Naive B cell (primary cell): ENCODE measurements at regions not wholly inside any gene's neighbourhood (a gene's known extent, or its start where the extent isn't known, plus 50 kb on each side); places are given as distances from the start of the nearest gene placed in this dataset.

ENCODE experiments used
- ATAC-seq, 2 donors: fragments of 150-1000 bp; cut with Tn5 transposase; 2 replicates each; pipeline ENCODE4 v1.10.0; 2021; ENCODE audit warnings: low read depth in 2 of 2, mild to moderate bottlenecking in 2 of 2, moderate library complexity in 2 of 2
- DNase-seq: peaks from one replicate; pipeline ENCODE4 v3.0.0; 2022
- H3K27ac Mint-ChIP-seq, 6 donors: one replicate each; pipeline ENCODE4 v1.8.0; 2020 to 2022; ENCODE audit warnings: mild to moderate bottlenecking in 6 of 6, mixed read lengths in 6 of 6, moderate library complexity in 5 of 6, inconsistent platforms in 2 of 6
- H3K27me3 Mint-ChIP-seq, 3 donors: one replicate each; pipeline ENCODE4 v1.8.0; 2021 to 2022; ENCODE audit warnings: mixed read lengths in 3 of 3, mild to moderate bottlenecking in 1 of 3
- H3K36me3 Mint-ChIP-seq, 2 donors: one replicate each; pipeline ENCODE4 v1.8.0; 2020 to 2022; ENCODE audit warnings: mixed read lengths in 2 of 2, inconsistent platforms in 1 of 2, mild to moderate bottlenecking in 1 of 2
- H3K4me1 Mint-ChIP-seq, 3 donors: one replicate each; pipeline ENCODE4 v1.8.0; 2020 to 2022; ENCODE audit warnings: mixed read lengths in 3 of 3, inconsistent platforms in 1 of 3, mild to moderate bottlenecking in 1 of 3, moderate library complexity in 1 of 3
- H3K4me3 Mint-ChIP-seq, 8 donors: one replicate each; pipeline ENCODE4 v1.8.0; 2020 to 2022; ENCODE audit warnings: mild to moderate bottlenecking in 8 of 8, mixed read lengths in 8 of 8, moderate library complexity in 8 of 8, inconsistent platforms in 2 of 8
- H3K9me3 Mint-ChIP-seq, 7 donors: one replicate each; pipeline ENCODE4 v1.8.0; 2020 to 2022; ENCODE audit warnings: mixed read lengths in 7 of 7, mild to moderate bottlenecking in 5 of 7, inconsistent platforms in 2 of 7, moderate library complexity in 1 of 7

- Mint-ChIP-seq H3K4me3 (no peak overlapping the region), H3K27ac (no peak overlapping the region), H3K27me3 (no peaks in the 10 kb centered on the region), H3K36me3 (no peaks in the 10 kb centered on the region), H3K4me1 (no peaks in the 10 kb centered on the region), H3K9me3 (peaks cover 0 to 20% (median 2%) of the 10 kb centered on the region in 7 donors)
- ATAC-seq (no peak), DNase-seq (no peak)
Measured at GRCh38 chr14:87102811-87103378, 890.1 kb downstream of the GALC start.

DNA sequence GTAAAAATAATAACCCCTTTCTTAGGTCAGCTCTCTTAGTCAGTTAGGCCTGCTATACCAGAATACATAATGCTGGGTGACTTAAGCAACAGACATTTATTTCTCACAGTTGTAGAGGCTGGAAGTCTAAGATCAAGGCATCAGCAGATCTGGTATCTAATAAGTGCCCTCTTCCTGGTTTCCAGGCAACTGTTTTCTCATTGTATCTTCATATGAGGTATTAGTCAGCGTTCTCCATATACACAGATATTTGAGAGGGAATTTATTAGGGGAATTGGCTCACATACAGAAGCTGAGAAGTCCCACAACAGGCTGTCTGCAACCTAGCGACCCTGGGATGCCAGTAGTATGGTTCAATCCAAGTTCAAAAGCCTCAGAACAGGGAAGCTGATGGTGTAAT is 896.0 kb downstream of the GALC start:
- H3K27me3 Mint-ChIP-seq: no peaks in the 10 kb centered on the region
- no peaks in the 10 kb centered on the region for H3K4me1 Mint-ChIP-seq
- ATAC-seq: no peak
- DNase-seq: no peak
- no peaks in the 10 kb centered on the region for H3K36me3 Mint-ChIP-seq
- H3K27ac Mint-ChIP-seq: no peak overlapping the region
- peaks cover 2 to 12% (median 6%) of the 10 kb centered on the region in 7 donors for H3K9me3 Mint-ChIP-seq
- no peak overlapping the region for H3K4me3 Mint-ChIP-seq

DNA sequence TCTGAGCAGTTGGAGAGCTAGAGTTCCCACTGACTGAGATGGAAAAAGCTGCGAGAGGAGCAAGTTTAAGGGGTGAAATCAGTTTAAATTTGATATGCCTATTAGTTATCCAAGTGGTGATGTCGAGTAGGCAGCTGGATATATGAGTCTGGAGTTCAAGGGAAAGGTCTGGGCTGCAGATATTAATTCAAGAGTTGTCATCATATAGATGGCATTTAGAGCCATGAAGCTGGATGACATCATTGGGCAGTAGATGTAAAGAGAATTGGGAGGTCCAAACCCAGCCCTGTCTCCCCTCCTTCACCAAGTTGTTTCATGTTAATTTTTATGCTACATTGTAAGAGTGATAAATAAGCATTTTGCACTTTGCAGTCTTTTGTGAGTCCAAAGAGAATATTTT is 898.1 kb downstream of the GALC start:
- Mint-ChIP-seq H3K4me3 (no peak overlapping the region), H3K9me3 (peaks cover 2 to 9% (median 4%) of the 10 kb centered on the region in 7 donors), H3K27ac (no peak overlapping the region), H3K36me3 (no peaks in the 10 kb centered on the region), H3K27me3 (no peaks in the 10 kb centered on the region), H3K4me1 (no peaks in the 10 kb centered on the region)
- DNase-seq (no peak), ATAC-seq (no peak)

DNA sequence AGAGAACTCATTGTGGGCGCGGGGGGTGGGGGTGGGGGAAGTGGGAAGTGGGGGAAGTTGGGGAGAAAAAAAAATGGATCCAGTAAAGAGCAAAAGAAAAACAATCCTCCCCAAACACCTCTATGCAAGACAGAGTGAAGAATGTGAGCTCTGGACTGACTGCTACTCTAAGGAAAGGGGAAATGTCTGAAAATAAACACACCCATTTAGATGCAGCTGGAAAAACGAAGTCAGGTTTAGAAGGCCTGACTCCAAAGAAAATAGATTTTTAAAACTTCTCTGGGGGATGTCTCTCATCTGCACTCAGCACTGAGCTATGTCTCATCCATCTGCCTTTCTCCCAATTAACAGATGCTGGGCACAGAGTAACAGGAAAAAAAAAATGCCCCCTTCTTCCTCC is 904.4 kb downstream of the GALC start:
- H3K9me3 Mint-ChIP-seq: peaks cover 0 to 13% (median 3%) of the 10 kb centered on the region in 7 donors
- ATAC-seq (no peak), DNase-seq (no peak)
- H3K27ac Mint-ChIP-seq: no peak overlapping the region
- no peaks in the 10 kb centered on the region for H3K27me3 Mint-ChIP-seq
- no peaks in the 10 kb centered on the region for H3K36me3 Mint-ChIP-seq
- H3K4me1 Mint-ChIP-seq: no peaks in the 10 kb centered on the region
- H3K4me3 Mint-ChIP-seq: no peak overlapping the region

DNA sequence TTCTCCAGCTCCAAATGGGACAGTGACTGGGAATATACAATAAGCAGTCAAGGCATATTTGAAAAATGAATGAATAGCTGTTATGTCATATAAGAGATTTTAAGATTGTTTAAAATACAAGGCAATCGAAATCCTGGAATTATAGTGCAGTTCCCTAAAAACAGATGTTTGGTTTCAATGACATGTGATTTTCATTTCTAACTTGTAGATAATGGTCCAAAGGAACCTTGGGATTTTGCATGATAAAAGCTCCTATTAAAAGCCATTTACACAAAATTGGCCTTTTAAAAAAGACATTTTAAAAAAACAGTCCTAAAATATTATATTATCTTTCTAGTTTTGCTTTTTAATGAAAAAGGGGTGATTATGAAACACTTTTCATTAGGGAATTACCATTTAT is 905.1 kb downstream of the GALC start:
- DNase-seq (no peak), ATAC-seq (no peak)
- Mint-ChIP-seq H3K36me3 (no peaks in the 10 kb centered on the region), H3K27me3 (no peaks in the 10 kb centered on the region), H3K4me3 (no peak overlapping the region), H3K27ac (no peak overlapping the region), H3K4me1 (no peaks in the 10 kb centered on the region), H3K9me3 (peaks cover 0 to 13% (median 3%) of the 10 kb centered on the region in 7 donors)

- ATAC-seq (no peak), DNase-seq (no peak)
- H3K4me1 Mint-ChIP-seq: no peaks in the 10 kb centered on the region
- H3K36me3 Mint-ChIP-seq: no peaks in the 10 kb centered on the region
- H3K27me3 Mint-ChIP-seq: no peaks in the 10 kb centered on the region
- no peak overlapping the region for H3K4me3 Mint-ChIP-seq
- H3K9me3 Mint-ChIP-seq: peaks cover 0 to 16% (median 3%) of the 10 kb centered on the region in 7 donors
- H3K27ac Mint-ChIP-seq: no peak overlapping the region
Measured at GRCh38 chr14:87084908-87085307, 908.1 kb downstream of the GALC start.

DNA sequence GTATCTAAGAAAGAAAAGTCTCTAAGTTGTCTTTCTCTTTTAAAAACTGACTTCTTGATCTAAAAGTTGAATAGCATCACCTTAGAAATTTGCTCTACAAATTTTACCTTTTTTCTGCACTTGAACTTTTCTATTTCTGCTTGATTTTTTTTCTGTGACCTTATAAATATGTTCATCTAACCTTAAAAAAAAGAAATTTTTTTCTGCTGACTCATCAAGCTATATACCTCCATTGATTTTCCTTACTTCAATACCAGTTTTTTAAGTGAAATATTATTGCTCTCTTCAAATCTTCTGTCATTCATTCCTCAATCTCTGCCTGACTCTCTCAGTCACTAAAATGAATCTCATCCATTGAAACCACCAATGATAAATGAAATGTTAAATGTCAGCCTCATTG is 910.1 kb downstream of the GALC start:
- Mint-ChIP-seq H3K4me1 (no peaks in the 10 kb centered on the region), H3K9me3 (peaks cover 0 to 21% (median 3%) of the 10 kb centered on the region in 7 donors), H3K36me3 (no peaks in the 10 kb centered on the region), H3K4me3 (no peak overlapping the region), H3K27ac (no peak overlapping the region), H3K27me3 (no peaks in the 10 kb centered on the region)
- no peak for ATAC-seq
- no peak for DNase-seq

DNA sequence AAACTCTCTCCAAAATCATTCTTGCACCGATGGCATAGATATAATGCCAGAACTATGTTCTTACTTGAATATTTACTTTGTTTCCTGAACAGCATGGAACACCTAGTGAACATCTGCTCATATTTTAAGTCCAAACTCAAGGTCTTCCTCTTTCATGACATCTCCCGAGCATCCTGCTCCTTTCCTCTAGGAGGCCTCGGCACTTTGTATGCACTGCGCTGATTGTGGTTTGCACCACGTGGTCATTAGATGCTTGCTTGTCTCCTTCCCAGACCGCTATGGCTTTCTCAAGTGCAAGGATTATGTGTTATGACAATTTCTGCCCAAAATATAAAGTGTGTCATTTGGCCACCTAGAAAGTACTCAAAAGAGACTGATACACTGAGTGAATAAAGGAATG is 912.0 kb downstream of the GALC start:
- H3K4me1 Mint-ChIP-seq: no peaks in the 10 kb centered on the region

GRCh38 chr14:87080146-87080545 is 912.8 kb downstream of the GALC start:
- no peak for DNase-seq
- Mint-ChIP-seq H3K27me3 (no peaks in the 10 kb centered on the region), H3K27ac (no peak overlapping the region), H3K4me3 (no peak overlapping the region), H3K4me1 (no peaks in the 10 kb centered on the region), H3K36me3 (no peaks in the 10 kb centered on the region), H3K9me3 (peaks cover 0 to 17% (median 2%) of the 10 kb centered on the region in 7 donors)
- no peak for ATAC-seq

More for the DNA sequence above, 912.0 kb downstream of the GALC start:
- H3K36me3 Mint-ChIP-seq: no peaks in the 10 kb centered on the region
- H3K9me3 Mint-ChIP-seq: peaks cover 0 to 17% (median 3%) of the 10 kb centered on the region in 7 donors
- no peak overlapping the region for H3K4me3 Mint-ChIP-seq
- no peak for DNase-seq
- H3K27ac Mint-ChIP-seq: no peak overlapping the region
- H3K27me3 Mint-ChIP-seq: no peaks in the 10 kb centered on the region
- no peak for ATAC-seq

DNA sequence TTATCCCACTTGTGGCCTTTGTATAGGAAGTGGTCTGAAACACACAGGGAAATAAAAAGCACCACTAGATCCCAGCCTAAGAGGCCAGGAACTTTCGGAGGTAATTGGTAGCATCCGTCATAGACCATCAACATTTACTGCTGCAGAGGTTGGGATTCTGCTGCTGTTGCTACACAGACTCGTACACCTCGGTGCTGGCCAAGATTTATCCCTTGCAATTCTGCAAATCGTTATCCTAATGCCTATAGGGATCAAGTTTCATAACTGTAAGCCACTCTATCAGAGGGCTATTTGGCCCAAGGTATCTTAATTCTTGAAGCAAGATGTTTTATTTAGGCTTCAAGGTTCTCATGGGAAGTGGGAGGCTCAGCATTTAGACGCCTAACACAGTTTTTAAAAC is 913.6 kb downstream of the GALC start:
- Mint-ChIP-seq H3K4me1 (no peaks in the 10 kb centered on the region), H3K4me3 (no peak overlapping the region), H3K36me3 (no peaks in the 10 kb centered on the region), H3K9me3 (peaks cover 0 to 17% (median 2%) of the 10 kb centered on the region in 7 donors), H3K27ac (no peak overlapping the region), H3K27me3 (no peaks in the 10 kb centered on the region)
- DNase-seq (no peak), ATAC-seq (no peak)

DNA sequence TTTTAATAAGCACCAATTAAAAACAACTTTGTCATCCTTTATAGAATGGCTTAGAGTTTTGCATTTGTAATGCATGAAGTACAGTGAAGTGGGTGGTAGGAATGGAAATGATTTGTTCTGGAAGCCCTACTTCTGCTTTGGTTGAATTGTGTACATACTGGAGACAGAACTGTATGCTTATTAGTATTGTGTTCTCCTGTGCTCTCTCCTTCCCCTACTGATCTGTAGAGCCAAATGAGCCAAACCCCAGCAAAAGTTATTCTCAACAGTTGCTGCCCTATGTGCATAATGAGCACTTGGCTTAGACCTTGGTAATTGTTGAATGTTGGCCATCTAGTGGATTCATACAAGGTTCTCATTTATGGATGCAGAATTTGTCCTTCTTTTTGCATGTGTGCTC is 916.1 kb downstream of the GALC start:
- no peak for DNase-seq
- Mint-ChIP-seq H3K27ac (no peak overlapping the region), H3K4me3 (no peak overlapping the region), H3K36me3 (no peaks in the 10 kb centered on the region), H3K4me1 (no peaks in the 10 kb centered on the region), H3K9me3 (peaks cover 0 to 9% (median 0%) of the 10 kb centered on the region in 7 donors), H3K27me3 (no peaks in the 10 kb centered on the region)
- ATAC-seq: no peak

DNA sequence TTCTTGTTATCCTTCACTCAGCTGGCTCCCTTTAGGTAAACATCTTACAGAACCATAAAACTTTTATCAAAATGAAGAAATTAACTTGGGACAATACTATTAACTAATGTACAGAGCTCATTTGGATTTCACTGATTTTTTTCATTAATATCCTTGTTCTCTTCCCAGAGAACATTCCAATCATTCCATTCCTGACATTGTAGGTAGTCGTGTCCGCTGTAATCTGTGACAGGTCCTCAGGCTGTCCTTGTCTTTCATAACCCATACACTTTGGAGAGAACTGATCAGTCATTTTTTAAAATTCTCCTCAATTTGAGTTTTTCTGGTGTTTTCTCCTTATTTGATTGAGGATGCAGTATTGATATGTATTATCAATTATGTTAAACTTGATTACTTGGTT is 916.8 kb downstream of the GALC start:
- ATAC-seq (no peak), DNase-seq (no peak)
- H3K27me3 Mint-ChIP-seq: no peaks in the 10 kb centered on the region
- H3K36me3 Mint-ChIP-seq: no peaks in the 10 kb centered on the region
- H3K4me1 Mint-ChIP-seq: no peaks in the 10 kb centered on the region
- peaks cover 0 to 8% (median 0%) of the 10 kb centered on the region in 7 donors for H3K9me3 Mint-ChIP-seq
- no peak overlapping the region for H3K27ac Mint-ChIP-seq
- no peak overlapping the region for H3K4me3 Mint-ChIP-seq

DNA sequence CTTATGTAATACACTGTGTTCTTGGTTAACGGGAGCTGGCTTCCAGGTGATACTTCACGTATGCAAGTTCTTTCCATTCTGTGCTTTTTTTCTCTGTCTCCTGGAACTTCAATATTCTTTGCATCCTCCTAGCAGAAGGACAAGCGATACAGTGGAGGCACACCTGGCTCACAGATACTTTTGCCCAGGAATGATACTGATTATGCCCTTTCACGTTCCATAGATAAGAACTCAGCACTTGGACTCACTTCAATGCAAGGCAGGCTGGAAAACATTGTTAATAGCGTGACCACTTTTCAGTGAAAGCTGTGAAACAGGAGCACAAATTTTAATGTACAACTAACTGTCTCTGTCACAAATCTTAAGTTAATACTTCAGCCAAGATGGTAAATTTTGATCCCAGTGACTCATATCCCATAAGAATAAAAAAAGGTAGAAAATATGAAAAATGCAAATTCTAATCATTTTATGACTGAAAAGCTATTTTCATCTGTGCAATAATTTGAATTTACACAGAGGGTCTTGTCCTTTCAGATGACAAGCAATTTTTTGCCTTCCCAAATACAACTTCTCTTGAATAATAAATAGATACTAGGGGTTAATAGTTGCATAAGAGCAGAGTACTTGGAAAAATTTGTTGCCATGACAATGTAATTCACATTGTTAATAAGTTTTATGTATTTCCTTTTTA is 919.0 kb downstream of the GALC start:
- no peak overlapping the region for H3K27ac Mint-ChIP-seq
- ATAC-seq: no peak

GRCh38 chr14:87067591-87067990 is 925.4 kb downstream of the GALC start:
- Mint-ChIP-seq H3K4me3 (no peak overlapping the region), H3K4me1 (no peaks in the 10 kb centered on the region), H3K27me3 (no peaks in the 10 kb centered on the region), H3K9me3 (peaks cover 0 to 5% (median 3%) of the 10 kb centered on the region in 7 donors), H3K36me3 (no peaks in the 10 kb centered on the region), H3K27ac (no peak overlapping the region)
- DNase-seq: no peak
- ATAC-seq: no peak

More for the DNA sequence above, 919.0 kb downstream of the GALC start:
- H3K4me3 Mint-ChIP-seq: no peak overlapping the region
- DNase-seq: no peak
- H3K27me3 Mint-ChIP-seq: no peaks in the 10 kb centered on the region
- H3K9me3 Mint-ChIP-seq: peaks cover 0 to 6% (median 0%) of the 10 kb centered on the region in 7 donors
- no peaks in the 10 kb centered on the region for H3K4me1 Mint-ChIP-seq
- no peaks in the 10 kb centered on the region for H3K36me3 Mint-ChIP-seq
